Gastrocnemius medialis (tissue), 4 donors: ENCODE measurements at regions not wholly inside any gene's neighbourhood (a gene's known extent, or its start where the extent isn't known, plus 50 kb on each side); places are given as distances from the start of the nearest gene placed in this dataset.

ENCODE experiments used
- CTCF ChIP-seq, 5 experiments: fragments of 450-650 bp in 3 of 5; fragments of 200-600 bp in 2 of 5; sonication (generic) in 2 of 5; IDR thresholded peaks in 4 of 5; conservative IDR thresholded peaks in 1 of 5; 1 replicate in 4 of 5; 2 replicates in 1 of 5; pipeline ENCODE4 v1.5.1; 2016 to 2019; ENCODE audit warnings: antibody characterized with exemption in 5 of 5, mild to moderate bottlenecking in 3 of 5, moderate library complexity in 3 of 5
- POLR2A ChIP-seq, 2 donors: fragments of 450-650 bp; IDR thresholded peaks; one replicate each; pipeline ENCODE4 v1.6.1; 2017; ENCODE audit warnings: antibody characterized with exemption in 2 of 2, mild to moderate bottlenecking in 2 of 2, moderate library complexity in 2 of 2

- no peak for TF ChIP-seq CTCF (IDR thresholded peaks at IDR 0.05 in 4 of 5, conservative IDR thresholded peaks at IDR 0.05 in 1 of 5)
- no peak for TF ChIP-seq POLR2A (IDR thresholded peaks at IDR 0.05)
Measured at GRCh38 chr11:95605271-95605940, 184.2 kb downstream of the FAM76B start.
